Kidney (tissue), 13 donors: ENCODE measurements at regions not wholly inside any gene's neighbourhood (a gene's known extent, or its start where the extent isn't known, plus 50 kb on each side); places are given as distances from the start of the nearest gene placed in this dataset.

Experiments
- DNase-seq, 5 donors: peaks; one replicate each; pipeline ENCODE4 v3.0.0-alpha.2; 2013 to 2020
- FAIRE-seq: peaks from 2 replicates; lab custom pipeline; 2012; peaks lifted over from hg19 to GRCh38; lab: Jason Lieb, UNC
- H3K27ac ChIP-seq, 2 donors: one replicate each; pipeline ENCODE4 v1.7.0; 2013; ENCODE audit warnings: low read depth in 2 of 2, low read length in 2 of 2, inconsistent platforms in 1 of 2
- H3K27me3 ChIP-seq: one replicate; pipeline ENCODE4 v1.7.1; 2013; ENCODE audit warnings: low read length, inconsistent platforms; ENCODE audit not compliant: control insufficient read depth, insufficient read depth
- H3K36me3 ChIP-seq, 3 donors: one replicate each; pipeline versions ENCODE4 v1.7.0 to v1.7.1; 2013; ENCODE audit warnings: low read length in 3 of 3, control low read depth in 1 of 3, inconsistent platforms in 1 of 3; ENCODE audit not compliant: insufficient read depth in 3 of 3, control insufficient read depth in 2 of 3
- H3K4me1 ChIP-seq, 3 donors: one replicate each; pipeline versions ENCODE4 v1.7.0 to v1.7.1; 2013; ENCODE audit warnings: low read length in 3 of 3, inconsistent platforms in 1 of 3, low read depth in 1 of 3; ENCODE audit not compliant: control insufficient read depth in 2 of 3, insufficient read depth in 2 of 3
- H3K4me3 ChIP-seq, 3 donors: one replicate each; pipeline versions ENCODE4 v1.7.0 to v1.8.1; 2013; ENCODE audit warnings: low read length in 3 of 3, control low read depth in 1 of 3, inconsistent platforms in 1 of 3
- H3K9ac ChIP-seq, 3 donors: one replicate each; pipeline versions ENCODE4 v1.7.0 to v1.7.1; 2013; ENCODE audit warnings: low read length in 3 of 3, control low read depth in 1 of 3, inconsistent platforms in 1 of 3
- H3K9me3 ChIP-seq, 3 donors: one replicate each; pipeline versions ENCODE4 v1.7.0 to v1.7.1; 2013; ENCODE audit warnings: low read length in 3 of 3, control low read depth in 1 of 3, inconsistent platforms in 1 of 3; ENCODE audit not compliant: control insufficient read depth in 2 of 3, insufficient read depth in 1 of 3
- CTCF ChIP-seq: IDR thresholded peaks from 3 replicates; pipeline ENCODE4 v1.5.1; 2012; ENCODE audit warnings: mild to moderate bottlenecking, moderate library complexity, borderline replicate concordance; ENCODE audit not compliant: insufficient read depth; ENCODE audit errors: extremely low read depth
- intact Hi-C: fragments of 100-400 bp; cut with DNase I; formaldehyde crosslinking; loops from one replicate; pipeline ENCODE4 v1.11.1; 2022
- donor health status: control.
- donor health status: control.
- donor health status: control.
- donor health status: control.
- donor health status: control.
- donor health status: DM: yes; HTN: yes; CAD: no.
- donor health status: Normal renal cell carcinoma (clear cell type).

GRCh38 chr22:48346311-48346710, 1481.4 kb downstream of the BRD1 start:
- Histone ChIP-seq H3K9me3 (peaks cover 0 to 4% (median 0%) of the 10 kb centered on the region in 3 donors), H3K27ac (no peak overlapping the region), H3K9ac (no peak overlapping the region), H3K4me3 (no peak overlapping the region), H3K36me3 (peaks cover 0 to 2% (median 0%) of the 10 kb centered on the region in 3 donors), H3K27me3 (no peaks in the 10 kb centered on the region), H3K4me1 (no peaks in the 10 kb centered on the region)
- intact Hi-C loops, result no loop called here
- peak in 1 of 5 donors; percentile 44 for DNase-seq
- no peak for FAIRE-seq
- TF ChIP-seq CTCF, result no peak

GRCh38 chr22:48345631-48346030, 1482.0 kb downstream of the BRD1 start:
- peaks cover 0 to 2% (median 0%) of the 10 kb centered on the region in 3 donors for H3K36me3 ChIP-seq
- intact Hi-C loops, result no loop called here
- no peak for TF ChIP-seq CTCF

GRCh38 chr22:48343461-48343860, 1484.2 kb downstream of the BRD1 start:
- Histone ChIP-seq H3K36me3 (no peaks in the 10 kb centered on the region), H3K4me3 (no peak overlapping the region), H3K27me3 (no peaks in the 10 kb centered on the region), H3K9ac (no peak overlapping the region), H3K27ac (no peak overlapping the region), H3K4me1 (no peaks in the 10 kb centered on the region), H3K9me3 (no peaks in the 10 kb centered on the region)
- DNase-seq (no peak), FAIRE-seq (no peak)
- TF ChIP-seq CTCF, result no peak
- intact Hi-C loops, result no loop called here

More at GRCh38 chr22:48345631-48346030, 1482.0 kb downstream of the BRD1 start:
- Histone ChIP-seq H3K27ac (no peak overlapping the region), H3K9me3 (peaks cover 0 to 4% (median 0%) of the 10 kb centered on the region in 3 donors), H3K4me1 (no peaks in the 10 kb centered on the region), H3K4me3 (no peak overlapping the region), H3K27me3 (no peaks in the 10 kb centered on the region), H3K9ac (no peak overlapping the region)
- FAIRE-seq (no peak), DNase-seq (peak in 1 of 5 donors; percentile 52)

- no peak for FAIRE-seq
Measured at GRCh38 chr22:48342732-48343131, 1484.9 kb downstream of the BRD1 start.

More at GRCh38 chr22:48342732-48343131, 1484.9 kb downstream of the BRD1 start:
- no peaks in the 10 kb centered on the region for H3K4me1 ChIP-seq
- no peak overlapping the region for H3K27ac ChIP-seq
- no peaks in the 10 kb centered on the region for H3K36me3 ChIP-seq
- no peaks in the 10 kb centered on the region for H3K9me3 ChIP-seq
- intact Hi-C loops, result no loop called here
- TF ChIP-seq CTCF, result no peak
- peak in 1 of 5 donors; percentile 51 for DNase-seq
- no peak overlapping the region for H3K9ac ChIP-seq
- no peaks in the 10 kb centered on the region for H3K27me3 ChIP-seq
- no peak overlapping the region for H3K4me3 ChIP-seq
